ENCODE measurements at regions not wholly inside any gene's neighbourhood (a gene's known extent, or its start where the extent isn't known, plus 50 kb on each side); places are given as distances from the start of the nearest gene placed in this dataset.

- DNase-seq (ENCODE audit: low read depth), result no peak
- FAIRE-seq, result no peak
- TF ChIP-seq CTCF (IDR thresholded peaks at IDR 0.05; ENCODE audit: insufficient read depth, low read length, severe bottlenecking), result no peak
- Histone ChIP-seq H3K27me3 (ENCODE audit: control insufficient read depth, insufficient read depth, low read length) (no peaks in the 10 kb centered on the region), H3K4me3 (ENCODE audit: low read depth, low read length) (no peak overlapping the region), H3K36me3 (ENCODE audit: control insufficient read depth, insufficient read depth, low read length) (no peaks in the 10 kb centered on the region)
Observed at GRCh38 chr6:168139121-168139520, 60.1 kb upstream of the FRMD1 start.

GRCh38 chr6:168138436-168138835, 59.4 kb upstream of the FRMD1 start:
- H3K27me3 ChIP-seq (ENCODE audit: control insufficient read depth, insufficient read depth, low read length), result no peaks in the 10 kb centered on the region
- DNase-seq (ENCODE audit: low read depth) (no peak), FAIRE-seq (no peak)
- H3K4me3 ChIP-seq (ENCODE audit: low read depth, low read length), result no peak overlapping the region
- H3K36me3 ChIP-seq (ENCODE audit: control insufficient read depth, insufficient read depth, low read length), result no peaks in the 10 kb centered on the region
- no peak for TF ChIP-seq CTCF (IDR thresholded peaks at IDR 0.05; ENCODE audit: insufficient read depth, low read length, severe bottlenecking)

GRCh38 chr6:168137024-168137423, 58.0 kb upstream of the FRMD1 start:
- H3K27me3 ChIP-seq (ENCODE audit: control insufficient read depth, insufficient read depth, low read length), result no peaks in the 10 kb centered on the region
- FAIRE-seq (no peak), DNase-seq (ENCODE audit: low read depth) (no peak)
- TF ChIP-seq CTCF (IDR thresholded peaks at IDR 0.05; ENCODE audit: insufficient read depth, low read length, severe bottlenecking), result no peak
- H3K4me3 ChIP-seq (ENCODE audit: low read depth, low read length), result no peak overlapping the region
- H3K36me3 ChIP-seq (ENCODE audit: control insufficient read depth, insufficient read depth, low read length), result no peaks in the 10 kb centered on the region

- no peak for TF ChIP-seq CTCF (IDR thresholded peaks at IDR 0.05; ENCODE audit: insufficient read depth, low read length, severe bottlenecking)
- DNase-seq (ENCODE audit: low read depth) (no peak), FAIRE-seq (no peak)
- no peak overlapping the region for H3K4me3 ChIP-seq (ENCODE audit: low read depth, low read length)
- no peaks in the 10 kb centered on the region for H3K36me3 ChIP-seq (ENCODE audit: control insufficient read depth, insufficient read depth, low read length)
- H3K27me3 ChIP-seq (ENCODE audit: control insufficient read depth, insufficient read depth, low read length), result no peaks in the 10 kb centered on the region
Observed at GRCh38 chr6:168136622-168137021, 57.6 kb upstream of the FRMD1 start.

GRCh38 chr6:168136001-168136400, 57.0 kb upstream of the FRMD1 start:
- Histone ChIP-seq H3K4me3 (ENCODE audit: low read depth, low read length) (no peak overlapping the region), H3K36me3 (ENCODE audit: control insufficient read depth, insufficient read depth, low read length) (no peaks in the 10 kb centered on the region), H3K27me3 (ENCODE audit: control insufficient read depth, insufficient read depth, low read length) (no peaks in the 10 kb centered on the region)
- FAIRE-seq (no peak), DNase-seq (ENCODE audit: low read depth) (no peak)
- no peak for TF ChIP-seq CTCF (IDR thresholded peaks at IDR 0.05; ENCODE audit: insufficient read depth, low read length, severe bottlenecking)

- TF ChIP-seq CTCF (IDR thresholded peaks at IDR 0.05; ENCODE audit: insufficient read depth, low read length, severe bottlenecking), result no peak
- no peak for DNase-seq (ENCODE audit: low read depth)
- Histone ChIP-seq H3K36me3 (ENCODE audit: control insufficient read depth, insufficient read depth, low read length) (no peaks in the 10 kb centered on the region), H3K27me3 (ENCODE audit: control insufficient read depth, insufficient read depth, low read length) (no peaks in the 10 kb centered on the region), H3K4me3 (ENCODE audit: low read depth, low read length) (no peak overlapping the region)
- FAIRE-seq, result no peak
Observed at GRCh38 chr6:168134560-168135201, 55.7 kb upstream of the FRMD1 start.
